ENCODE measurements at regions not wholly inside any gene's neighbourhood (a gene's known extent, or its start where the extent isn't known, plus 50 kb on each side); places are given as distances from the start of the nearest gene placed in this dataset.

DNA sequence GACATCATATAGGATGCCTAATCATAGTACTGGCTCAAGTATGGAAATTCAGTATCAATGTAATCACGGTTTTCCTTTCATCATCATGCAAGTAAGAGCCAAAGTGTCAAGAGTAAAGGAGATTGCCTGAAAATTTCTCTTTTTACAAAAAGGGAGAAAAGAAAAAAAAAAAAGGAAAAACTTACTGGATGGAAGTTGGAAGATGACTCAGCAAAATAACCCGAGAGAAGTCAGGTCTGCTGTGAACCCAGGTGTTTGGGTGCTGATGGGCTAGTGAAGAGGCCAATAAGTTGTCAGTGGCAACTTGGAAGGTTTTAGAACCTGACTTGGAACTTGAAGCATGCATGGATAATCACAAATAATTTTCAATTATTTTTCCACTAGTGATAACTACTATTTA, 441.9 kb upstream of the SLC14A2 start:
- no peak for TF ChIP-seq CTCF (IDR thresholded peaks at IDR 0.05)
- no peak for TF ChIP-seq POLR2A (IDR thresholded peaks at IDR 0.05)
- TF ChIP-seq EP300 (IDR thresholded peaks at IDR 0.05): no peak
- TF ChIP-seq POLR2AphosphoS5 (IDR thresholded peaks at IDR 0.05): no peak
